Skin epidermis (tissue), 12 donors: ENCODE measurements at regions not wholly inside any gene's neighbourhood (a gene's known extent, or its start where the extent isn't known, plus 50 kb on each side); places are given as distances from the start of the nearest gene placed in this dataset.
"Not testable (repeated sequence)": the region's sequence is repeated elsewhere in the genome, so short reads cannot be mapped to it uniquely, and the experiment has no call there.

Experiments
- H3K27ac ChIP-seq, 21 experiments: fragments of 200-600 bp; sonication (generic) in 11 of 21; one replicate each; pipeline ENCODE4 v1.5.0; 2020; ENCODE audit warnings: mild to moderate bottlenecking in 3 of 21, inconsistent platforms in 2 of 21, moderate library complexity in 2 of 21
- H3K4me3 ChIP-seq, 7 experiments: fragments of 200-600 bp; sonication (generic) in 2 of 7; one replicate each; pipeline ENCODE4 v1.5.0; 2020; ENCODE audit warnings: inconsistent platforms in 2 of 7, mild to moderate bottlenecking in 2 of 7, moderate library complexity in 1 of 7

GRCh38 chr5:85931220-85931619 lies 686.5 kb upstream of the COX7C start:
- Histone ChIP-seq H3K27ac (no peak overlapping the region), H3K4me3 (no peak overlapping the region)

- H3K4me3 ChIP-seq: no peak overlapping the region
- no peak overlapping the region for H3K27ac ChIP-seq
Observed at GRCh38 chr5:85938201-85938600, 679.5 kb upstream of the COX7C start.

- H3K4me3 ChIP-seq: no peak overlapping the region
- no peak overlapping the region for H3K27ac ChIP-seq
Observed at GRCh38 chr5:85951707-85952210, 666.0 kb upstream of the COX7C start.

GRCh38 chr5:85952680-85953079 lies 665.1 kb upstream of the COX7C start:
- Histone ChIP-seq H3K27ac (no peak overlapping the region), H3K4me3 (no peak overlapping the region)

GRCh38 chr5:85967681-85968080 lies 650.1 kb upstream of the COX7C start:
- Histone ChIP-seq H3K4me3 (no peak overlapping the region), H3K27ac (no peak overlapping the region)

GRCh38 chr5:85972539-85972938 lies 645.2 kb upstream of the COX7C start:
- Histone ChIP-seq H3K27ac (no peak overlapping the region), H3K4me3 (no peak overlapping the region)

GRCh38 chr5:85985167-85985566 lies 632.6 kb upstream of the COX7C start:
- no peak overlapping the region for H3K4me3 ChIP-seq
- no peak overlapping the region for H3K27ac ChIP-seq

- Histone ChIP-seq H3K27ac (no peak overlapping the region), H3K4me3 (no peak overlapping the region)
Observed at GRCh38 chr5:85990998-85991397, 626.7 kb upstream of the COX7C start.

GRCh38 chr5:85994653-85995052 lies 623.1 kb upstream of the COX7C start:
- H3K27ac ChIP-seq, H3K4me3 ChIP-seq: not testable (repeated sequence)

GRCh38 chr5:85998656-85999055 lies 619.1 kb upstream of the COX7C start:
- no peak overlapping the region for H3K27ac ChIP-seq

GRCh38 chr5:86008293-86008692 lies 609.4 kb upstream of the COX7C start:
- H3K4me3 ChIP-seq: no peak overlapping the region

More at GRCh38 chr5:85998656-85999055, 619.1 kb upstream of the COX7C start:
- H3K4me3 ChIP-seq: no peak overlapping the region

GRCh38 chr5:86008704-86009103 lies 609.0 kb upstream of the COX7C start:
- H3K4me3 ChIP-seq: no peak overlapping the region

More at GRCh38 chr5:86008293-86008692, 609.4 kb upstream of the COX7C start:
- H3K27ac ChIP-seq: no peak overlapping the region

GRCh38 chr5:86011937-86012336 lies 605.8 kb upstream of the COX7C start:
- Histone ChIP-seq H3K27ac (no peak overlapping the region), H3K4me3 (no peak overlapping the region)

More at GRCh38 chr5:86008704-86009103, 609.0 kb upstream of the COX7C start:
- H3K27ac ChIP-seq: no peak overlapping the region

GRCh38 chr5:86029308-86029707 lies 588.4 kb upstream of the COX7C start:
- H3K27ac ChIP-seq: no peak overlapping the region
- H3K4me3 ChIP-seq: no peak overlapping the region

- H3K4me3 ChIP-seq: no peak overlapping the region
- no peak overlapping the region for H3K27ac ChIP-seq
Observed at GRCh38 chr5:86030753-86031152, 587.0 kb upstream of the COX7C start.

- Histone ChIP-seq H3K27ac (no peak overlapping the region), H3K4me3 (no peak overlapping the region)
Observed at GRCh38 chr5:86038566-86038965, 579.2 kb upstream of the COX7C start.

GRCh38 chr5:86039351-86039750 lies 578.4 kb upstream of the COX7C start:
- Histone ChIP-seq H3K4me3 (no peak overlapping the region), H3K27ac (no peak overlapping the region)

- Histone ChIP-seq H3K27ac (no peak overlapping the region), H3K4me3 (no peak overlapping the region)
Observed at GRCh38 chr5:86070719-86071118, 547.0 kb upstream of the COX7C start.

GRCh38 chr5:86074297-86074696 lies 543.4 kb upstream of the COX7C start:
- Histone ChIP-seq H3K4me3 (no peak overlapping the region), H3K27ac (no peak overlapping the region)

GRCh38 chr5:86075139-86075538 lies 542.6 kb upstream of the COX7C start:
- Histone ChIP-seq H3K27ac (no peak overlapping the region), H3K4me3 (no peak overlapping the region)

- Histone ChIP-seq H3K27ac (no peak overlapping the region), H3K4me3 (no peak overlapping the region)
Observed at GRCh38 chr5:86095092-86095491, 522.6 kb upstream of the COX7C start.

GRCh38 chr5:86101966-86102365 lies 515.8 kb upstream of the COX7C start:
- Histone ChIP-seq H3K27ac (no peak overlapping the region), H3K4me3 (no peak overlapping the region)
